HepG2 (cell line): ENCODE measurements at regions not wholly inside any gene's neighbourhood (a gene's known extent, or its start where the extent isn't known, plus 50 kb on each side); places are given as distances from the start of the nearest gene placed in this dataset.
A peak's percentile ranks its signal among the peaks of the same experiment; 100 is the strongest.

ENCODE experiments used
- ATAC-seq: fragments of 200-7000 bp; cut with Tn5 transposase; 3 replicates; pipeline ENCODE4 v1.9.1; 2020; ENCODE audit warnings: mild to moderate bottlenecking, moderate library complexity
- BruUV-seq: library from RNA; stranded (reverse); fragments of 400-500 nt; replicated peaks from 2 replicates; lab custom pipeline; 2021; lab: Mats Ljungman, UMichigan
- CTCF ChIA-PET: fragments of 300-600 bp; formaldehyde crosslinking; extraction: SDS; loops from one replicate; lab custom pipeline; 2021; ENCODE audit warnings: low total read pairs, inconsistent platforms, low intra/inter-chr PET ratio; lab: Yijun Ruan, JAX
- POLR2A ChIA-PET: fragments of 350-600 bp; sonication (Branson Sonifier 250); formaldehyde crosslinking; loops from one replicate; lab custom pipeline; 2020; ENCODE audit warnings: antibody characterized with exemption, inconsistent platforms; lab: Yijun Ruan, JAX
- DNase-seq: peaks from one replicate; pipeline ENCODE4 v3.0.0-alpha.2; 2015; ENCODE audit warnings: low spot score
- FAIRE-seq: peaks from 3 replicates; lab custom pipeline; 2011; peaks lifted over from hg19 to GRCh38; lab: Jason Lieb, UNC
- H2AFZ ChIP-seq: one replicate; pipeline ENCODE4 v1.6.1; 2011; ENCODE audit warnings: low read length, inconsistent platforms
- H3K27ac ChIP-seq: fragments of 300-600 bp; 3 replicates; pipeline ENCODE4 v1.8.0; 2011; ENCODE audit warnings: mixed run types, mild to moderate bottlenecking, mixed read lengths, low read length, inconsistent platforms; ENCODE audit not compliant: insufficient read depth; ENCODE audit errors: extremely low read length
- H3K27me3 ChIP-seq, 2 experiments: fragments of 200-600 bp in 1 of 2; 2 replicates in 1 of 2; 3 replicates in 1 of 2; pipeline versions ENCODE4 v1.6.0 to v1.8.0; 2011; ENCODE audit warnings: low read length in 2 of 2, mild to moderate bottlenecking in 2 of 2, moderate library complexity in 2 of 2, inconsistent platforms in 1 of 2; ENCODE audit not compliant: insufficient read depth in 2 of 2, control insufficient read depth in 1 of 2
- H3K36me3 ChIP-seq, 2 experiments: fragments of 200-600 bp in 1 of 2; replicated peaks in 1 of 2; 2 replicates in 1 of 2; 3 replicates in 1 of 2; pipeline versions ENCODE4 v1.5.1 to v1.8.0; 2011; ENCODE audit warnings: low read length in 2 of 2, inconsistent platforms in 1 of 2; ENCODE audit not compliant: insufficient read depth in 2 of 2, control insufficient read depth in 1 of 2
- H3K4me1 ChIP-seq: 2 replicates; pipeline ENCODE4 v1.5.1; 2012; ENCODE audit warnings: low read length, inconsistent platforms; ENCODE audit not compliant: insufficient read depth
- H3K4me2 ChIP-seq: 2 replicates; pipeline ENCODE4 v1.6.0; 2011; ENCODE audit warnings: low read depth, low read length, inconsistent platforms
- H3K4me3 ChIP-seq, 3 experiments: fragments of 200-600 bp in 1 of 3; sonication (generic), shearing (Covaris generic) in 1 of 3; replicated peaks in 1 of 3; 2 replicates each; pipeline ENCODE4 v1.5.1; 2011 to 2016; ENCODE audit warnings: low read length in 3 of 3, inconsistent platforms in 2 of 3, low read depth in 2 of 3, mild to moderate bottlenecking in 2 of 3, control low read depth in 1 of 3, mixed read lengths in 1 of 3; ENCODE audit not compliant: insufficient read depth in 1 of 3
- H3K79me2 ChIP-seq: one replicate; pipeline ENCODE4 v1.6.1; 2011; ENCODE audit warnings: low read length, inconsistent platforms; ENCODE audit not compliant: insufficient read depth
- H3K9ac ChIP-seq: 2 replicates; pipeline ENCODE4 v1.6.0; 2011; ENCODE audit warnings: mild to moderate bottlenecking, low read depth, low read length, inconsistent platforms; ENCODE audit not compliant: insufficient read depth
- H3K9me3 ChIP-seq: 2 replicates; pipeline ENCODE4 v1.5.1; 2012; ENCODE audit warnings: mild to moderate bottlenecking, low read length
- H4K20me1 ChIP-seq: 2 replicates; pipeline ENCODE4 v1.6.0; 2011; ENCODE audit warnings: inconsistent platforms, mild to moderate bottlenecking, low read length, moderate library complexity; ENCODE audit not compliant: insufficient read depth
- MAFF ChIP-seq: IDR thresholded peaks from 2 replicates; pipeline ENCODE4 v1.6.1; 2011; ENCODE audit warnings: low read depth, low read length, improper control_type of control experiment
- MAFK ChIP-seq, 2 experiments: IDR thresholded peaks in 1 of 2; conservative IDR thresholded peaks in 1 of 2; 2 replicates each; pipeline ENCODE4 v1.6.1; 2011; ENCODE audit warnings: improper control_type of control experiment in 2 of 2, low read length in 2 of 2
- MZF1 ChIP-seq: sonication (generic); formaldehyde crosslinking; IDR thresholded peaks from 2 replicates; pipeline ENCODE4 v1.8.1; 2023; ENCODE audit warnings: mild to moderate bottlenecking, missing genetic modification reagents, borderline replicate concordance
- PRDM10 ChIP-seq: sonication (generic); formaldehyde crosslinking; IDR thresholded peaks from 2 replicates; pipeline ENCODE4 v1.4.0; 2020; ENCODE audit warnings: low read depth, missing genetic modification reagents
- REPIN1 ChIP-seq: sonication (generic); formaldehyde crosslinking; IDR thresholded peaks from 2 replicates; pipeline ENCODE4 v1.8.0; 2022; ENCODE audit warnings: missing genetic modification reagents, low read depth, mild to moderate bottlenecking, borderline replicate concordance
- ZBTB42 ChIP-seq: sonication (generic); formaldehyde crosslinking; IDR thresholded peaks from 2 replicates; pipeline ENCODE4 v1.5.0; 2020; ENCODE audit warnings: mild to moderate bottlenecking, missing genetic modification reagents
- ZFY ChIP-seq: sonication (generic); formaldehyde crosslinking; IDR thresholded peaks from 2 replicates; pipeline ENCODE4 v1.4.0; 2020; ENCODE audit warnings: missing genetic modification reagents
- WGBS: methylation state at CpG from one replicate; pipeline ENCODE4 v1.1.6; 2017; ENCODE audit warnings: low lambda C conversion rate; 5-methylcytosine and 5-hydroxymethylcytosine counted together
- in situ Hi-C: cut with HindIII; loops from 2 replicates; pipeline ENCODE4 v1.10.0; 2017; ENCODE audit warnings: low pct_unique_long_range_greater_than_20kb; ENCODE audit not compliant: extremely low pct_ligation_motif_present
- intact Hi-C: fragments of 100-400 bp; cut with micrococcal nuclease; formaldehyde crosslinking; loops from one replicate; pipeline ENCODE4 v1.10.0; 2022; ENCODE audit not compliant: unreplicated experiment
- TF ChIP-seq, protein P1 (sequence below): sonication (generic); formaldehyde crosslinking; IDR thresholded peaks from 2 replicates; pipeline ENCODE4 v1.8.1; 2023; ENCODE audit warnings: missing genetic modification reagents, mild to moderate bottlenecking, borderline replicate concordance
- TF ChIP-seq, protein P2 (sequence below): sonication (generic); formaldehyde crosslinking; conservative IDR thresholded peaks from 2 replicates; pipeline ENCODE4 v1.4.0; 2020; ENCODE audit warnings: missing genetic modification reagents

- Histone ChIP-seq H3K9me3 (no peaks in the 10 kb centered on the region), H3K36me3 (no peaks in the 10 kb centered on the region), H3K4me2 (no peak overlapping the region), H3K27me3 (no peaks in the 10 kb centered on the region; a peak in 2 of 5 replicates), H3K9ac (no peak overlapping the region), H3K4me1 (no peaks in the 10 kb centered on the region), H3K4me3 (no peak overlapping the region), H3K79me2 (no peaks in the 10 kb centered on the region), H3K27ac (no peak overlapping the region), H4K20me1 (no peaks in the 10 kb centered on the region), H2AFZ (no peak overlapping the region)
- ChIA-PET POLR2A (no interaction called here), CTCF (no interaction called here)
- ATAC-seq (no peak), FAIRE-seq (no peak), DNase-seq (no peak)
- intact Hi-C loops (no loop called here), in situ Hi-C loops (no loop called here)
- no TSS peak for BruUV-seq
- 0% methylated on average over 1 of the region's 1 CpG for WGBS
- TF ChIP-seq, protein P1, sequence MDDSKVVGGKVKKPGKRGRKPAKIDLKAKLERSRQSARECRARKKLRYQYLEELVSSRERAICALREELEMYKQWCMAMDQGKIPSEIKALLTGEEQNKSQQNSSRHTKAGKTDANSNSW: no peak
- TF ChIP-seq MAFK (conservative IDR thresholded peaks at IDR 0.05 in 1 of 2, IDR thresholded peaks at IDR 0.05 in 1 of 2; ENCODE audit: low read length in 2 of 2): peak; percentile 20 to 61; a peak in 3 of 4 replicates
- no peak for TF ChIP-seq PRDM10 (CRISPR knock-in tag)
- TF ChIP-seq, protein P2, sequence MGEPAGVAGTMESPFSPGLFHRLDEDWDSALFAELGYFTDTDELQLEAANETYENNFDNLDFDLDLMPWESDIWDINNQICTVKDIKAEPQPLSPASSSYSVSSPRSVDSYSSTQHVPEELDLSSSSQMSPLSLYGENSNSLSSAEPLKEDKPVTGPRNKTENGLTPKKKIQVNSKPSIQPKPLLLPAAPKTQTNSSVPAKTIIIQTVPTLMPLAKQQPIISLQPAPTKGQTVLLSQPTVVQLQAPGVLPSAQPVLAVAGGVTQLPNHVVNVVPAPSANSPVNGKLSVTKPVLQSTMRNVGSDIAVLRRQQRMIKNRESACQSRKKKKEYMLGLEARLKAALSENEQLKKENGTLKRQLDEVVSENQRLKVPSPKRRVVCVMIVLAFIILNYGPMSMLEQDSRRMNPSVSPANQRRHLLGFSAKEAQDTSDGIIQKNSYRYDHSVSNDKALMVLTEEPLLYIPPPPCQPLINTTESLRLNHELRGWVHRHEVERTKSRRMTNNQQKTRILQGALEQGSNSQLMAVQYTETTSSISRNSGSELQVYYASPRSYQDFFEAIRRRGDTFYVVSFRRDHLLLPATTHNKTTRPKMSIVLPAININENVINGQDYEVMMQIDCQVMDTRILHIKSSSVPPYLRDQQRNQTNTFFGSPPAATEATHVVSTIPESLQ: no peak
- no peak for TF ChIP-seq MZF1 (CRISPR knock-in tag)
- TF ChIP-seq MAFF: 0 out of 2 replicates have a peak, but pooled peaks have one; percentile 14
- TF ChIP-seq ZFY: no peak
- no peak for TF ChIP-seq ZBTB42 (CRISPR knock-in tag)
- TF ChIP-seq REPIN1 (CRISPR knock-in tag): no peak
These were observed 217.7 kb downstream of the SEC23IP start for GRCh38 chr10:120110196-120110595.
